GM23338 (cell line): ENCODE measurements at regions not wholly inside any gene's neighbourhood (a gene's known extent, or its start where the extent isn't known, plus 50 kb on each side); places are given as distances from the start of the nearest gene placed in this dataset.
A peak's percentile ranks its signal among the peaks of the same experiment; 100 is the strongest.

Experiments
- ATAC-seq: fragments of 200-7000 bp; cut with Tn5 transposase; 3 replicates; pipeline ENCODE4 v1.9.1; 2020
- DNase-seq: peaks from one replicate; pipeline ENCODE4 v3.0.0-alpha.2; 2015; ENCODE audit warnings: low spot score
- H2AFZ ChIP-seq: fragments of 200-600 bp; sonication (generic); 2 replicates; pipeline ENCODE4 v1.8.0; 2016; ENCODE audit warnings: antibody characterized with exemption, mild to moderate bottlenecking, moderate library complexity
- H3F3A ChIP-seq: fragments of 200-600 bp; sonication (generic); replicated peaks from 2 replicates; pipeline ENCODE4 v1.8.0; 2017; ENCODE audit warnings: antibody characterized with exemption, mixed run types, low read depth
- H3K27ac ChIP-seq: fragments of 200-600 bp; sonication (generic); 2 replicates; pipeline ENCODE4 v1.6.1; 2016; ENCODE audit warnings: low read depth
- H3K27me3 ChIP-seq: fragments of 200-600 bp; sonication (generic); 2 replicates; pipeline ENCODE4 v1.8.0; 2016; ENCODE audit warnings: mild to moderate bottlenecking, mixed run types, moderate library complexity; ENCODE audit not compliant: insufficient read depth
- H3K36me3 ChIP-seq: fragments of 200-600 bp; sonication (generic); 2 replicates; pipeline ENCODE4 v1.8.0; 2016; ENCODE audit warnings: mild to moderate bottlenecking; ENCODE audit not compliant: insufficient read depth
- H3K4me1 ChIP-seq: fragments of 200-600 bp; sonication (generic); 2 replicates; pipeline ENCODE4 v1.8.0; 2016; ENCODE audit warnings: mild to moderate bottlenecking, moderate library complexity; ENCODE audit not compliant: insufficient read depth
- H3K4me2 ChIP-seq: fragments of 200-600 bp; sonication (generic); 2 replicates; pipeline ENCODE4 v1.7.1; 2017; ENCODE audit warnings: mixed run types
- H3K4me3 ChIP-seq: fragments of 200-600 bp; sonication (generic); 2 replicates; pipeline ENCODE4 v1.6.1; 2016; ENCODE audit warnings: mixed run types
- H3K79me2 ChIP-seq: fragments of 200-600 bp; sonication (generic); replicated peaks from 2 replicates; pipeline ENCODE4 v1.8.0; 2017; ENCODE audit warnings: mild to moderate bottlenecking; ENCODE audit not compliant: insufficient read depth
- H3K9me2 ChIP-seq: fragments of 200-600 bp; sonication (generic); 2 replicates; pipeline ENCODE4 v1.8.0; 2017; ENCODE audit not compliant: insufficient read depth
- H4K20me1 ChIP-seq: fragments of 200-600 bp; sonication (generic); replicated peaks from 2 replicates; pipeline ENCODE4 v1.8.0; 2017; ENCODE audit warnings: mild to moderate bottlenecking; ENCODE audit not compliant: insufficient read depth
- H3K27ac Mint-ChIP-seq: 2 replicates; pipeline ENCODE4 v1.8.0; 2020; ENCODE audit warnings: inconsistent platforms, mild to moderate bottlenecking, moderate library complexity, mixed read lengths
- H3K27me3 Mint-ChIP-seq: 3 replicates; pipeline ENCODE4 v1.8.0; 2022; ENCODE audit warnings: low read depth, mild to moderate bottlenecking, moderate library complexity, mixed read lengths, inconsistent platforms; ENCODE audit not compliant: insufficient read depth, poor library complexity
- H3K36me3 Mint-ChIP-seq: 3 replicates; pipeline ENCODE4 v1.8.0; 2021; ENCODE audit warnings: low read depth, mild to moderate bottlenecking, inconsistent platforms, moderate library complexity, mixed read lengths
- H3K4me1 Mint-ChIP-seq: 3 replicates; pipeline ENCODE4 v1.8.0; 2020; ENCODE audit warnings: mild to moderate bottlenecking, inconsistent platforms, mixed read lengths
- H3K4me3 Mint-ChIP-seq: 3 replicates; pipeline ENCODE4 v1.8.0; 2021; ENCODE audit warnings: moderate library complexity, mild to moderate bottlenecking, inconsistent platforms, mixed read lengths
- H3K9me3 Mint-ChIP-seq: 3 replicates; pipeline ENCODE4 v1.8.0; 2020; ENCODE audit warnings: moderate library complexity, mild to moderate bottlenecking, inconsistent platforms, mixed read lengths
- CTCF ChIP-seq, 2 experiments: fragments of 200-600 bp in 1 of 2; sonication (generic) in 1 of 2; conservative IDR thresholded peaks; 2 replicates each; pipeline versions ENCODE4 v1.5.1 to v1.6.1; 2016 to 2017; ENCODE audit warnings: antibody characterized with exemption in 2 of 2, low read depth in 2 of 2, mild to moderate bottlenecking in 2 of 2, moderate library complexity in 1 of 2
- JUNB ChIP-seq: IDR thresholded peaks from one replicate; pipeline ENCODE4 v1.6.1; 2016; ENCODE audit warnings: antibody characterized with exemption; ENCODE audit not compliant: unreplicated experiment
- ZNF462 ChIP-seq: fragments of 250-450 bp; sonication (Bioruptor Pico); IDR thresholded peaks from 2 replicates; pipeline ENCODE4 v1.5.0; 2020; ENCODE audit warnings: mild to moderate bottlenecking, moderate library complexity

DNA sequence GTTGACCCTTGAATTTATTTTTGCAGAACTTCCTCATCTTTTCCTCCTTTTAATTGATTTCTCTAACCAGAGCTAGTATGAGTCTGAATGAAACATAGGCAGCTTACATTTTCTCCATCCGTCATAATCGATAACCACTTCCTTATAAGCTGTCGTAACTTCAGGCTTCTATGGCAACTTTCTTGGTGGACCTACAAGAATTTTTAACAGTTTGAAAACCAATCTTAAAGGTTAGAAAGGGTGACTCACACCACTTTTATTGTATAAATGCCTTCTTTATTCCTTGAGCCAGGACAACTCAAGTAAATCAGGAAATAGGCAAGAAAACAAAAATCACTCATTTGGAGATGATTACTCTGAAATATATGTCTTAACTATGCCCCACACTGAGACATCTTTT lies 105.7 kb upstream of the KL start (continued):
- TF ChIP-seq ZNF462 = no peak

DNA sequence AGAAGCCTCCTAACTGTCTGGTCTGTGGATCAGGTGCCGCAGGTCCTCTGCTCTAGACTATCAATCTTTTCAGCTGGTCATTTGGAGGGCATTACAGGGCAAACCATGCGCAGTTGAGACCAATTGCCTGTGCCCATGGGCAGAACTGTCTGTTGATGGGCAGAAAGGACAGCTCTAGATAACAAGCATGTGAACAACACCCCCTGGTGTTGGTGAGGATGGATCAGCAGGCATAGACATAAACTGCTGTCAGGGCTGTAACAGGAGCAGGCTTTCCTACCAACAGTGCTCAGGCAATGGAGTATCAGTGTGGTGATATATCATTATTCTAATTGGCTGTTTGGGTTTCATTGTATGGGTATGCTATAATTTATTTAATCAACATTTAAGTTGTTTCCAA lies 104.7 kb upstream of the KL start:
- H3K27ac Mint-ChIP-seq = no peak overlapping the region
- H3K27me3 Mint-ChIP-seq = no peaks in the 10 kb centered on the region
- Histone ChIP-seq H4K20me1 (no peaks in the 10 kb centered on the region), H3K27ac (no peak overlapping the region), H3F3A (no peaks in the 10 kb centered on the region), H2AFZ (no peak overlapping the region), H3K36me3 (no peaks in the 10 kb centered on the region), H3K79me2 (no peaks in the 10 kb centered on the region), H3K27me3 (no peaks in the 10 kb centered on the region), H3K4me1 (no peaks in the 10 kb centered on the region), H3K4me3 (no peak overlapping the region), H3K4me2 (no peak overlapping the region), H3K9me2 (peaks cover 3% of the 10 kb centered on the region; the same call in 1 of the 2 replicates)
- no peaks in the 10 kb centered on the region; the same call in 1 of the 3 replicates for H3K9me3 Mint-ChIP-seq
- H3K36me3 Mint-ChIP-seq = no peaks in the 10 kb centered on the region
- peak; percentile 97 for ATAC-seq
- TF ChIP-seq JUNB (no peak), CTCF (conservative IDR thresholded peaks at IDR 0.05; ENCODE audit: low read depth in 2 of 2) (peak; percentile 62 to 88)
- H3K4me1 Mint-ChIP-seq = no peaks in the 10 kb centered on the region; the same call in 2 of the 3 replicates
- DNase-seq = peak; percentile 64
- no peak overlapping the region for H3K4me3 Mint-ChIP-seq
